AG04450 (cell line): ENCODE measurements at regions not wholly inside any gene's neighbourhood (a gene's known extent, or its start where the extent isn't known, plus 50 kb on each side); places are given as distances from the start of the nearest gene placed in this dataset.
"Not testable (repeated sequence)": the region's sequence is repeated elsewhere in the genome, so short reads cannot be mapped to it uniquely, and the experiment has no call there.

ENCODE experiments used
- CTCF ChIA-PET: fragments of 300-600, 350-600 bp; formaldehyde crosslinking; extraction: SDS; loops from one replicate; lab custom pipeline; 2022; ENCODE audit warnings: antibody characterized with exemption, inconsistent platforms; lab: Charles Lee
- POLR2A ChIA-PET: fragments of 350-600 bp; formaldehyde crosslinking; extraction: SDS; loops from one replicate; lab custom pipeline; 2021; ENCODE audit warnings: antibody characterized with exemption, inconsistent platforms; lab: Yijun Ruan, JAX
- DNase-seq: peaks from one replicate; pipeline ENCODE4 v3.0.0-alpha.2; 2011; ENCODE audit warnings: low read depth, low spot score
- H3K27ac ChIP-seq: one replicate; pipeline ENCODE4 v1.5.1; 2012; ENCODE audit warnings: low read depth, low read length, control low read depth
- H3K27me3 ChIP-seq: one replicate; pipeline ENCODE4 v1.6.0; 2012; ENCODE audit warnings: low read length; ENCODE audit not compliant: control insufficient read depth, insufficient read depth
- H3K4me3 ChIP-seq: 2 replicates; pipeline ENCODE4 v1.5.1; 2011; ENCODE audit warnings: mild to moderate bottlenecking, low read depth, low read length, control low read depth
- H3K9me3 ChIP-seq: 2 replicates; pipeline ENCODE4 v1.5.1; 2012; ENCODE audit warnings: low read length; ENCODE audit not compliant: control insufficient read depth, insufficient read depth
- TF ChIP-seq, protein P1 (sequence below): IDR thresholded peaks from 2 replicates; pipeline ENCODE4 v1.5.1; 2011; ENCODE audit warnings: low read depth, low read length, control low read depth, inconsistent platforms

DNA sequence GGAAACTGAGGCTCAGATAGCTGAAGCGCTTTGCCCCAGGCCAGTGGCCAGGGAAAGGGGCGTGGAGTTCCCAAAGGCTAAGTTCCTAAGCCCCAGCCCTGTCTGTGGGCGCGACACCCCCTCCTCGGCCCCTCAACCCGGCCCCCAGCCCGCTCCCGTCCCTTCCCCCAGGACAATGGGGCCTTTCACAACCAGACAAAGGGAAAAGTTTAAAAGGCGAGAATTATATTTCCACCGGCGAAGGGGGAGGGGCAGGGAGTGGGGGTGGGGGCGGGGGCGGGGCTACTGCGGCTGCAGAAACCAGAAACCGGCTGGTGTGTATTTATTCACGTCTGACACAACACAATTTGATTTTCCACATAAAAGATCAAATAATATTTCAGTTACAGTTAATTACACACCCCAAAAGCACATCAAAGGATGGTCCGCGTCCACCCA is 192.1 kb downstream of the MN1 start:
- TF ChIP-seq, protein P1, sequence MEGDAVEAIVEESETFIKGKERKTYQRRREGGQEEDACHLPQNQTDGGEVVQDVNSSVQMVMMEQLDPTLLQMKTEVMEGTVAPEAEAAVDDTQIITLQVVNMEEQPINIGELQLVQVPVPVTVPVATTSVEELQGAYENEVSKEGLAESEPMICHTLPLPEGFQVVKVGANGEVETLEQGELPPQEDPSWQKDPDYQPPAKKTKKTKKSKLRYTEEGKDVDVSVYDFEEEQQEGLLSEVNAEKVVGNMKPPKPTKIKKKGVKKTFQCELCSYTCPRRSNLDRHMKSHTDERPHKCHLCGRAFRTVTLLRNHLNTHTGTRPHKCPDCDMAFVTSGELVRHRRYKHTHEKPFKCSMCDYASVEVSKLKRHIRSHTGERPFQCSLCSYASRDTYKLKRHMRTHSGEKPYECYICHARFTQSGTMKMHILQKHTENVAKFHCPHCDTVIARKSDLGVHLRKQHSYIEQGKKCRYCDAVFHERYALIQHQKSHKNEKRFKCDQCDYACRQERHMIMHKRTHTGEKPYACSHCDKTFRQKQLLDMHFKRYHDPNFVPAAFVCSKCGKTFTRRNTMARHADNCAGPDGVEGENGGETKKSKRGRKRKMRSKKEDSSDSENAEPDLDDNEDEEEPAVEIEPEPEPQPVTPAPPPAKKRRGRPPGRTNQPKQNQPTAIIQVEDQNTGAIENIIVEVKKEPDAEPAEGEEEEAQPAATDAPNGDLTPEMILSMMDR: no peak
- Histone ChIP-seq H3K27ac (no peak overlapping the region), H3K9me3 (no peaks in the 10 kb centered on the region; the same call in 1 of the 2 replicates), H3K4me3 (no peak overlapping the region), H3K27me3 (peaks cover 52% of the 10 kb centered on the region)
- ChIA-PET CTCF (no interaction called here), POLR2A (no interaction called here)
- DNase-seq: no peak

DNA sequence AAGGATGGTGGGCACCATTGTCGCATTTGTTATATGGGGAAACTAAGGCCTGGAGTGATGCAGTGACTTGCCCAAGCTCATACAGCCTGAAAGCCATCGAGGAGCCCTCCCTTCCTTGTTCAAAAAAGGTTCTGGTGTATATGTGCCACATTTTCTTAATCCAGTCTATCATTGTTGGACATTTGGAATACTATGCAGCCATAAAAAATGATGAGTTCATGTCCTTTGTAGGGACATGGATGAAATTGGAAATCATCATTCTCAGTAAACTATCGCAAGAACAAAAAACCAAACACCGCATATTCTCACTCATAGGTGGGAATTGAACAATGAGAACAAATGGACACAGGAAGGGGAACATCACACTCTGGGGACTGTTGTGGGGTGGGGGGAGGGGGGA is 191.4 kb downstream of the MN1 start:
- H3K4me3 ChIP-seq, CTCF ChIA-PET, H3K9me3 ChIP-seq, DNase-seq, POLR2A ChIA-PET, H3K27ac ChIP-seq: not testable (repeated sequence)
- H3K27me3 ChIP-seq: peaks cover 55% of the 10 kb centered on the region

DNA sequence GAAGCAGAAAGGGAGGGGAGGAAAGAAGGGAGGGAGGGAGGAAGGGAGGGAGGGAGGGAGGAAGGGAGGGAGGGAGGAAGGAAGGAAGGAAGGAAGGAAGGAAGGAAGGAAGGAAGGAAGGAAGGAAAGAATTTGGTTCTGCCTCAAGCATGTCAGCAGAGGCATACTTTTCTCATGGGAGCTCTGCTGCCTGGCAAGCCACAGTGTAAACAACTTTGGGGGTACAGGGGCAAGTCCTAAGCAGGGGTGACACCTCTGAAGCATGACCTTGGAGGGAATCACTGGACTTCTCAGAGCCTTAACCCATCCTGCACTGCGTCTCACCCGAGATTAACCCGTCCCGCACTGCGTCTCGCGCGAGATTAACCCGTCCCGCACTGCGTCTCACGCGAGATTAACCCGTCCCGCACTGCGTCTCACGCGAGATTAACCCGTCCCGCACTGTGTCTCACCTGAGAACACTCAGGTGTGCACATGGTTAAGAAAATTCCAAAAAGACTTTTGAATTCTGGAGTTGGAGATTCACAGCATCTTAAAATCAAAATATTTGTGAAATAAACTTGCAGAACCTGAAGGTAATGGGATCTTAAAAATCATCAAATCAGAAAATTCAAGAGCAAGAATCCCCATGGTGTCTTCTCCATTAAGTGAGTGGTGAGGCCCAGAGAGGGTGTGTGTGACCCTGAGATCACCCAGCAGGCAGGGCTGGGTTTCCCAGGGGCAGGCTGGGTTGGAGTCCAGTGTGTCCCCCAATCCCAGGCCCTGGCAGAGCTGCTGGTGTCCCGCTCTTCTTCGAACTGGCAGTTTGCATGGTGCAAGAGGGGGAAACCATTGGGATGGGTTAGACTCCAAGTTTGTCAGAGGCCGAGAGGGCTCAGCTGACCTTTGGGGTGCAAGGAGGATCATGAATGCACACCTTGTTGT is 190.4 kb downstream of the MN1 start:
- no peak for DNase-seq
- TF ChIP-seq, protein P1: no peak
- no peaks in the 10 kb centered on the region; the same call in 1 of the 2 replicates for H3K9me3 ChIP-seq
- H3K4me3 ChIP-seq: no peak overlapping the region
- no peak overlapping the region for H3K27ac ChIP-seq
- CTCF ChIA-PET: no interaction called here
- H3K27me3 ChIP-seq: peaks cover 56% of the 10 kb centered on the region
- POLR2A ChIA-PET: no interaction called here

DNA sequence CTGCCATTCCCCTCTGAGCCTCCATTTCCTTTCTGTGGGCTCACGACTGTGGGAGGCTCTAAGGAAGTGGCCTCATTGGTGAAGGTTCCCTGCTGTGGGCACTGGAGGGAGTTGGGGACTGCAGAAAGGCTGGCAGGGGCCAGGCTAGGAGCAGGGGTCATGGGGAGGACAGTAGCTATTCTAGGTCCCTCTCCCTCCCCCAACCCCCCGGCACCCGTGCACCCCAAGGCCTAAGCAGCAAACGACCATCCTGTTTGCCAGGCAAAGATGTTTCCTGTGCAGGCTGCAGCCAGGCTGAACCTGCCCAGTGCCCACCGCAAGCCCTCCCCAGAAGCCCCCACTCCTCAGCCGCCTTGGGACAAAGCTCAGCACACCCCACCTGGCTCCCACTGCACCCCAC is 189.4 kb downstream of the MN1 start:
- TF ChIP-seq, protein P1: no peak
- H3K27me3 ChIP-seq: peaks cover 62% of the 10 kb centered on the region
- ChIA-PET CTCF (no interaction called here), POLR2A (no interaction called here)
- no peak for DNase-seq
- no peak overlapping the region for H3K4me3 ChIP-seq
- H3K9me3 ChIP-seq: no peaks in the 10 kb centered on the region; the same call in 1 of the 2 replicates
- H3K27ac ChIP-seq: no peak overlapping the region

DNA sequence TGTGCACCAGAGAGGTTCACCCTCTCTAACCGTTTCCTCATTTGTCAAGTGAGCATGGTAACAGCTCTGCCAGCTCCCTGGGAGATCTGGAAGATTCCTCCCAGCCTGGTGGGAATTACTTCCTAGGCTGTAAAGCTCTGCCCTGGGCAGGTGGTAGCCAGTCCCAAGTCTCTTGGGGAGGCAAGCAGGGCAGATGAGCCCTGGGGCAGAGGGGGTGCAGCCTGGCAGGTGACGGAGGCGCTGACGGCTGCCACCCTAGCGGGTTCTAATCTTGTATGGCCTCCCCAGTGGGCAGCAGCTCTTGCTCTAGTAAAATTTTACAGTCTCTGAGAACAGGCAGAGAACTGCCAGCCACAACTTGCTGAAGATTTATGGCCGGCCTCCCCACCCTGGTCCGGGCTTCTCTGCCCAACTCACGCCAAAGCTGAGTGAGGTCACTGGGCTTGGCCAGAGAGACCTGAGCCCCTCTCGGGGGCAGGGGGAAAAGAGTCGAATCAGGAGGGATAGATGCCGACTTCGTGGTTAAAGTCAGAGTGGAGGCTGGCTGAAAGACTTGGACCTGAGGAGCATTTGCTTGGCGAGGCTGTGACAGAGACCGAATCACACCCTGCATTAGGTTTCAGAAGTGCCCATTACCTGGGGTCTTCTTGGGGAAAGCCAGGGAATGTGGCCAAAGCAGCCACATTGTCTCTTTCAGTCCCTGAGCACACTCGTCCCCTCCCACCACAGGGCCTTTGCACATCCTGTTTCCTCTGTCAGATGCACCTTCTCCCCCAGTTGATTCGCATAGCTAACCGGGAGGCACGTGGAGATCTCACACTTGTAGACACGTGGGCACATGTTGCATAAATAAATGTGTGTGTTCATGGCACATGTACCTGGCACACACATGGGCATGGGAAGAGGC is 188.2 kb downstream of the MN1 start:
- ChIA-PET CTCF (no interaction called here), POLR2A (interaction anchor here (0.6 kb wide), 1 partner anchor 1299 kb away, joined by 8 read pairs; no protein-coding TSS in a partner anchor)
- Histone ChIP-seq H3K27ac (no peak overlapping the region), H3K4me3 (no peak overlapping the region), H3K27me3 (peaks cover 66% of the 10 kb centered on the region), H3K9me3 (no peaks in the 10 kb centered on the region; the same call in 1 of the 2 replicates)
- TF ChIP-seq, protein P1: no peak
- no peak for DNase-seq
